ENCODE measurements at regions not wholly inside any gene's neighbourhood (a gene's known extent, or its start where the extent isn't known, plus 50 kb on each side); places are given as distances from the start of the nearest gene placed in this dataset.

DNA sequence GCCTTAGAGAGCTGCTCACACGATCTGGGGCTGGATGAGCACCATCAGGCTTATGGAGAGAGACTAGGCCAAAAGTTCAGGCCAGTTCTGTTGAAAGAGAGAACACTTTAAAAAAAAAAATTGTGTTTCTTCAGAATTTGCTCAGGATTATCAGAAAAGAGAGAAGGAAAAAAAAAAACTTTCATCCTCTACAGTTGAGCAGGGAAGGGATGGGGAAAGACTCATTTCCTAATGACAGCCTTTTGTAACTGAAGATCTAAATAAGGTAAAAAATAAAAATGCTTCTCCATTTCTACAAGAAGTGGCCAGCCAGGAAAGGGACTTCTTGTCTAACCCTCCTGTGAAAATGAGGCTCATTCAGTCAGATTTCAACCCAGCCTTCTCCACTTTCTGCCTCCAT, 134.8 kb downstream of the LY86 start:
- TF ChIP-seq, protein P1, sequence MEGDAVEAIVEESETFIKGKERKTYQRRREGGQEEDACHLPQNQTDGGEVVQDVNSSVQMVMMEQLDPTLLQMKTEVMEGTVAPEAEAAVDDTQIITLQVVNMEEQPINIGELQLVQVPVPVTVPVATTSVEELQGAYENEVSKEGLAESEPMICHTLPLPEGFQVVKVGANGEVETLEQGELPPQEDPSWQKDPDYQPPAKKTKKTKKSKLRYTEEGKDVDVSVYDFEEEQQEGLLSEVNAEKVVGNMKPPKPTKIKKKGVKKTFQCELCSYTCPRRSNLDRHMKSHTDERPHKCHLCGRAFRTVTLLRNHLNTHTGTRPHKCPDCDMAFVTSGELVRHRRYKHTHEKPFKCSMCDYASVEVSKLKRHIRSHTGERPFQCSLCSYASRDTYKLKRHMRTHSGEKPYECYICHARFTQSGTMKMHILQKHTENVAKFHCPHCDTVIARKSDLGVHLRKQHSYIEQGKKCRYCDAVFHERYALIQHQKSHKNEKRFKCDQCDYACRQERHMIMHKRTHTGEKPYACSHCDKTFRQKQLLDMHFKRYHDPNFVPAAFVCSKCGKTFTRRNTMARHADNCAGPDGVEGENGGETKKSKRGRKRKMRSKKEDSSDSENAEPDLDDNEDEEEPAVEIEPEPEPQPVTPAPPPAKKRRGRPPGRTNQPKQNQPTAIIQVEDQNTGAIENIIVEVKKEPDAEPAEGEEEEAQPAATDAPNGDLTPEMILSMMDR (conservative IDR thresholded peaks at IDR 0.05; ENCODE audit: low read depth, low read length): no peak
- no peak for TF ChIP-seq EZH2 (IDR thresholded peaks at IDR 0.05; ENCODE audit: borderline replicate concordance, low read depth, low read length, poor library complexity, severe bottlenecking)
